Loucy (cell line): ENCODE measurements at regions not wholly inside any gene's neighbourhood (a gene's known extent, or its start where the extent isn't known, plus 50 kb on each side); places are given as distances from the start of the nearest gene placed in this dataset.

Experiments
- EZH2phosphoT487 ChIP-seq: fragments of 200-600 bp; IDR thresholded peaks from 2 replicates; pipeline ENCODE4 v1.6.1; 2018; ENCODE audit warnings: antibody characterized with exemption, mild to moderate bottlenecking, moderate library complexity, borderline replicate concordance
- TF ChIP-seq, protein P1 (sequence below): fragments of 200-600 bp; sonication (generic); conservative IDR thresholded peaks from 2 replicates; pipeline ENCODE4 v1.5.1; 2014; ENCODE audit warnings: mild to moderate bottlenecking, antibody characterized with exemption, low read length

DNA sequence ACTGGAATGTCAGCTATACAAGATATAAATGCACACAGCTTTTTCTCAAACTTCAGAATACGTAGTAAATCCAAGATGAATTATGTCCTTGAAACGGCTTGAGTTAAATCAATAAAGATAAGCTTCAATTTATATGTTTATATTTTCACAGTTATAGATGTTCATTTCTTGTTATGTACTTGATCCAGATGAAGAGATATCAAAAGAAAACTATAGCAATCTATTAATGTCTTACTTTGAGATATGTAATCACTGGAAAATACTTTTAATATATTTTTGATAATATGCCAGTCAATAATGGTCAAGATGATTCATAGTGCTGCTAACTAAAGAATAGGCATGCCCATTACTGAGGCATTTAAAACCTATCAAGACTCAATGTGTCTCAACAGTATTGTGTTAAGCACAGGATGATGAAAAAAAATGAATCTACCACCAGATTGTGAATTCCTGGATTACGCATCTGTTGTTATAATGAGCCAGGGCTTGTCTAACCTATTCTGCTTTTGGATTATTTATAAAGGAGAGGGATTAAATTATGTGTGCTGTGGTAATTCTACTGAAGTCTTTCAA, 372.6 kb upstream of the PRR16 start:
- TF ChIP-seq, protein P1, sequence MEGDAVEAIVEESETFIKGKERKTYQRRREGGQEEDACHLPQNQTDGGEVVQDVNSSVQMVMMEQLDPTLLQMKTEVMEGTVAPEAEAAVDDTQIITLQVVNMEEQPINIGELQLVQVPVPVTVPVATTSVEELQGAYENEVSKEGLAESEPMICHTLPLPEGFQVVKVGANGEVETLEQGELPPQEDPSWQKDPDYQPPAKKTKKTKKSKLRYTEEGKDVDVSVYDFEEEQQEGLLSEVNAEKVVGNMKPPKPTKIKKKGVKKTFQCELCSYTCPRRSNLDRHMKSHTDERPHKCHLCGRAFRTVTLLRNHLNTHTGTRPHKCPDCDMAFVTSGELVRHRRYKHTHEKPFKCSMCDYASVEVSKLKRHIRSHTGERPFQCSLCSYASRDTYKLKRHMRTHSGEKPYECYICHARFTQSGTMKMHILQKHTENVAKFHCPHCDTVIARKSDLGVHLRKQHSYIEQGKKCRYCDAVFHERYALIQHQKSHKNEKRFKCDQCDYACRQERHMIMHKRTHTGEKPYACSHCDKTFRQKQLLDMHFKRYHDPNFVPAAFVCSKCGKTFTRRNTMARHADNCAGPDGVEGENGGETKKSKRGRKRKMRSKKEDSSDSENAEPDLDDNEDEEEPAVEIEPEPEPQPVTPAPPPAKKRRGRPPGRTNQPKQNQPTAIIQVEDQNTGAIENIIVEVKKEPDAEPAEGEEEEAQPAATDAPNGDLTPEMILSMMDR, result no peak
- TF ChIP-seq EZH2phosphoT487, result no peak
